MM.1S (cell line): ENCODE measurements at regions not wholly inside any gene's neighbourhood (a gene's known extent, or its start where the extent isn't known, plus 50 kb on each side); places are given as distances from the start of the nearest gene placed in this dataset.

Experiments
- DNase-seq: peaks from one replicate; pipeline ENCODE4 v3.0.0-alpha.2; 2015
- H2AFZ ChIP-seq: fragments of 300-600 bp; sonication (generic); 2 replicates; pipeline ENCODE4 v1.6.0; 2016; ENCODE audit warnings: antibody characterized with exemption, low read length
- H3F3A ChIP-seq: fragments of 300-600 bp; sonication (generic); 2 replicates; pipeline ENCODE4 v1.6.1; 2016; ENCODE audit warnings: mild to moderate bottlenecking, antibody characterized with exemption, low read length, moderate library complexity, mixed read lengths; ENCODE audit not compliant: insufficient read depth
- H3K27ac ChIP-seq: fragments of 300-600 bp; sonication (generic); 2 replicates; pipeline ENCODE4 v1.5.1; 2016; ENCODE audit warnings: mild to moderate bottlenecking, low read length
- H3K27me3 ChIP-seq: fragments of 300-600 bp; sonication (generic); replicated peaks from 2 replicates; pipeline ENCODE4 v1.6.0; 2016; ENCODE audit warnings: low read length; ENCODE audit not compliant: insufficient read depth
- H3K36me3 ChIP-seq: fragments of 300-600 bp; sonication (generic); replicated peaks from 2 replicates; pipeline ENCODE4 v1.6.1; 2016; ENCODE audit warnings: mild to moderate bottlenecking, low read length, mixed read lengths; ENCODE audit not compliant: insufficient read depth
- H3K4me1 ChIP-seq: fragments of 300-600 bp; sonication (generic); 2 replicates; pipeline ENCODE4 v1.6.1; 2016; ENCODE audit warnings: low read length, mixed read lengths
- H3K4me2 ChIP-seq: fragments of 300-600 bp; sonication (generic); 2 replicates; pipeline ENCODE4 v1.6.0; 2016; ENCODE audit warnings: low read depth, low read length
- H3K4me3 ChIP-seq: fragments of 300-600 bp; sonication (generic); 2 replicates; pipeline ENCODE4 v1.5.1; 2016; ENCODE audit warnings: low read length, mixed read lengths
- H3K79me2 ChIP-seq: fragments of 300-600 bp; sonication (generic); 2 replicates; pipeline ENCODE4 v1.6.1; 2016; ENCODE audit warnings: mixed run types, low read length, mixed read lengths
- H3K9ac ChIP-seq: fragments of 300-600 bp; sonication (generic); 2 replicates; pipeline ENCODE4 v1.6.1; 2016; ENCODE audit warnings: low read length, mixed read lengths
- H3K9me2 ChIP-seq: fragments of 300-600 bp; sonication (generic); replicated peaks from 2 replicates; pipeline ENCODE4 v1.6.1; 2016; ENCODE audit warnings: mild to moderate bottlenecking, low read length, mixed read lengths; ENCODE audit not compliant: insufficient read depth
- H3K9me3 ChIP-seq: fragments of 300-600 bp; sonication (generic); replicated peaks from 2 replicates; pipeline ENCODE4 v1.6.1; 2016; ENCODE audit warnings: mild to moderate bottlenecking, low read length, mixed read lengths; ENCODE audit not compliant: insufficient read depth
- H4K20me1 ChIP-seq: fragments of 300-600 bp; sonication (generic); 2 replicates; pipeline ENCODE4 v1.6.1; 2016; ENCODE audit warnings: mild to moderate bottlenecking, low read length, moderate library complexity, mixed read lengths; ENCODE audit not compliant: insufficient read depth
- EZH2 ChIP-seq: fragments of 300-600 bp; sonication (generic); optimal IDR thresholded peaks from 2 replicates; pipeline ENCODE3; 2017; ENCODE audit warnings: low read depth, mild to moderate bottlenecking, antibody characterized with exemption, low read length, mixed read lengths
- EZH2phosphoT487 ChIP-seq: fragments of 300-600 bp; sonication (generic); IDR thresholded peaks from 2 replicates; pipeline ENCODE4 v1.6.1; 2018; ENCODE audit warnings: antibody characterized with exemption, low read length
- TF ChIP-seq, protein P1 (sequence below): fragments of 300-600 bp; sonication (generic); IDR thresholded peaks from 2 replicates; pipeline ENCODE4 v1.5.1; 2016; ENCODE audit warnings: antibody characterized with exemption, low read length, mixed read lengths

DNA sequence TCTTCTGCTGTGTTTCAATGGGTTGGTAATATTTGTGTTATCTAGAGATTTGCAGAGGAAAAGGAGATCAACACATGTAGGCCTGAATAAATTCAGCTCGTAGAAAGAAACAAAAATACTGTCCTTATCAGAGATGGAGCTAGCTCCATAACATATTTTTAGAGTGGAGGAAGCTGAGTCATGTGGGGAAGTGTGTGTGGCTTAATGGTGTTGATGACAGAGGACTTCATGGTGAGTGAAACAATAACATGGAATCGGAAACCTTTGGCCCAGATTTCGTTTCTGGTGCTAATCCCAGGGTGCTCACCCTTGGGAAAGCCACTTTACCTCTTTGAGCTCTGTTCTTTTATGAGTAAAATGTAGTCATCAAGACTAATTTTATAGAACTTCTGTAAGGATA, 825.0 kb downstream of the TLR4 start:
- Histone ChIP-seq H2AFZ (no peak overlapping the region), H3K9me2 (no peaks in the 10 kb centered on the region), H3K4me2 (no peak overlapping the region), H4K20me1 (no peaks in the 10 kb centered on the region), H3K27me3 (no peaks in the 10 kb centered on the region), H3K4me1 (no peaks in the 10 kb centered on the region), H3F3A (no peaks in the 10 kb centered on the region), H3K27ac (no peak overlapping the region), H3K9me3 (no peaks in the 10 kb centered on the region), H3K79me2 (no peaks in the 10 kb centered on the region), H3K36me3 (no peaks in the 10 kb centered on the region), H3K4me3 (no peak overlapping the region), H3K9ac (no peak overlapping the region)
- no peak for DNase-seq
- TF ChIP-seq EZH2phosphoT487 (no peak), EZH2 (no peak)
- TF ChIP-seq, protein P1, sequence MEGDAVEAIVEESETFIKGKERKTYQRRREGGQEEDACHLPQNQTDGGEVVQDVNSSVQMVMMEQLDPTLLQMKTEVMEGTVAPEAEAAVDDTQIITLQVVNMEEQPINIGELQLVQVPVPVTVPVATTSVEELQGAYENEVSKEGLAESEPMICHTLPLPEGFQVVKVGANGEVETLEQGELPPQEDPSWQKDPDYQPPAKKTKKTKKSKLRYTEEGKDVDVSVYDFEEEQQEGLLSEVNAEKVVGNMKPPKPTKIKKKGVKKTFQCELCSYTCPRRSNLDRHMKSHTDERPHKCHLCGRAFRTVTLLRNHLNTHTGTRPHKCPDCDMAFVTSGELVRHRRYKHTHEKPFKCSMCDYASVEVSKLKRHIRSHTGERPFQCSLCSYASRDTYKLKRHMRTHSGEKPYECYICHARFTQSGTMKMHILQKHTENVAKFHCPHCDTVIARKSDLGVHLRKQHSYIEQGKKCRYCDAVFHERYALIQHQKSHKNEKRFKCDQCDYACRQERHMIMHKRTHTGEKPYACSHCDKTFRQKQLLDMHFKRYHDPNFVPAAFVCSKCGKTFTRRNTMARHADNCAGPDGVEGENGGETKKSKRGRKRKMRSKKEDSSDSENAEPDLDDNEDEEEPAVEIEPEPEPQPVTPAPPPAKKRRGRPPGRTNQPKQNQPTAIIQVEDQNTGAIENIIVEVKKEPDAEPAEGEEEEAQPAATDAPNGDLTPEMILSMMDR: no peak

DNA sequence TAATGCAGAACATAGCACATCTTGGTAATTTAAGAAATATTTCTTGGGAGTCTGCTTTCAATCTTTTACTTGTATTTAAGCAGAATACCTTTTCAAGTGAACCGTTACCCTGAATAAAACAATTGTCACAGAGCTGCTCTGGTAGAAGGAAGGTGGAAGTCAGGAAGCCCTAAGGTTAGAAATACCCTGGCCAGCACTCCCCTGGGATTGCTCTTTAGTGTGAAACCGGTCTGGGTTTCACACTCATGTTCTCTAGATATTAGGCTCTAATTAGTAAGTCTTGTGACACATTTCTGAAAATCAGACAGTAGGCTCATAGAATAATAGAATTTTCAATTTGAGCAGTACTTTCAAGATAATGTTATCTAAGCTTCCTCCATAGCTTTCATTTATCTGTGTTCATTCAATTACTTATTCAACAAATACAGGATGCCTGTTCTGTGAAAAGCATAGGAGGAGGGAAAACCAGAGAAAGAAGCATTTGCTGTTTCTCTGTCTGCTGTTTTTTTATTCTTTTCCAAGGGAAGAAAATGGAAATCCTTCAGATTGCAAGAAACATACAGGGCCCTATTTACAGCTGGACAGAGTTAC, 825.5 kb downstream of the TLR4 start:
- TF ChIP-seq EZH2: no peak
- TF ChIP-seq, protein P1: no peak
- no peak for TF ChIP-seq EZH2phosphoT487
- no peak overlapping the region for H3K4me3 ChIP-seq
- H3K36me3 ChIP-seq: no peaks in the 10 kb centered on the region
- H4K20me1 ChIP-seq: no peaks in the 10 kb centered on the region
- no peak overlapping the region for H3K9ac ChIP-seq
- H3K4me1 ChIP-seq: no peaks in the 10 kb centered on the region
- H3F3A ChIP-seq: no peaks in the 10 kb centered on the region
- H3K27me3 ChIP-seq: no peaks in the 10 kb centered on the region
- no peaks in the 10 kb centered on the region for H3K9me2 ChIP-seq
- no peak for DNase-seq
- H3K79me2 ChIP-seq: no peaks in the 10 kb centered on the region
- no peak overlapping the region for H3K4me2 ChIP-seq
- H2AFZ ChIP-seq: no peak overlapping the region
- no peak overlapping the region for H3K27ac ChIP-seq
- H3K9me3 ChIP-seq: no peaks in the 10 kb centered on the region

DNA sequence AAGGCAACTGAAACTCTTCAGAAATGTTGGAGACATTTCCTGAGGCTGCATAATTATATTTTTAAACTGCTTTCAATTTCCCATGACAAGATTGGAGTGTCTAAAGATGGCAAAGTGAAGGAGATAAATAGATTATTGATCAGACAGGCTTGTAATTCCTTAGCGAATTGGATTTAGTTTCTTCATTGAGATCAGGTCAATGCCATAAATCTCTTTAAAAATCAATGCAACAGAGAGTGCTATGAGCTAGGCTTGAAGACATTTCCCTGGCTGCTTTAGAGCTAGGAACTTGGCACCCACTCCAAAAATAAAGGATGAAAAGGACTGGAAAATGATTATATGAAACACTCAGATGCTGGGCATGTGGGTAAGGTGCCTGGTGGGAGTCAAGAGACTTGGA, 828.4 kb downstream of the TLR4 start:
- H2AFZ ChIP-seq: no peak overlapping the region
- no peaks in the 10 kb centered on the region for H3K9me3 ChIP-seq
- no peak for DNase-seq
- H3K27me3 ChIP-seq: no peaks in the 10 kb centered on the region
- no peaks in the 10 kb centered on the region for H3F3A ChIP-seq
- TF ChIP-seq EZH2: no peak
- TF ChIP-seq, protein P1: no peak
- TF ChIP-seq EZH2phosphoT487: no peak
- no peak overlapping the region for H3K27ac ChIP-seq
- H3K36me3 ChIP-seq: no peaks in the 10 kb centered on the region
- no peaks in the 10 kb centered on the region for H3K9me2 ChIP-seq
- H3K9ac ChIP-seq: no peak overlapping the region
- H3K79me2 ChIP-seq: no peaks in the 10 kb centered on the region
- H3K4me3 ChIP-seq: no peak overlapping the region
- H4K20me1 ChIP-seq: no peaks in the 10 kb centered on the region
- no peak overlapping the region for H3K4me2 ChIP-seq
- no peaks in the 10 kb centered on the region for H3K4me1 ChIP-seq
